Stimulated activated CD8-positive, alpha-beta memory T cell treated with anti-CD3 and anti-CD28 coated beads, Interleukin-2, amount 100 ng/mL, for 1 hour (primary cell): ENCODE measurements at regions not wholly inside any gene's neighbourhood (a gene's known extent, or its start where the extent isn't known, plus 50 kb on each side); places are given as distances from the start of the nearest gene placed in this dataset.
A peak's percentile ranks its signal among the peaks of the same experiment; 100 is the strongest.

Source experiments
- DNase-seq, 2 donors: peaks; one replicate each; pipeline ENCODE4 v3.0.0-alpha.2; 2020; ENCODE audit warnings: low read depth in 2 of 2

DNA sequence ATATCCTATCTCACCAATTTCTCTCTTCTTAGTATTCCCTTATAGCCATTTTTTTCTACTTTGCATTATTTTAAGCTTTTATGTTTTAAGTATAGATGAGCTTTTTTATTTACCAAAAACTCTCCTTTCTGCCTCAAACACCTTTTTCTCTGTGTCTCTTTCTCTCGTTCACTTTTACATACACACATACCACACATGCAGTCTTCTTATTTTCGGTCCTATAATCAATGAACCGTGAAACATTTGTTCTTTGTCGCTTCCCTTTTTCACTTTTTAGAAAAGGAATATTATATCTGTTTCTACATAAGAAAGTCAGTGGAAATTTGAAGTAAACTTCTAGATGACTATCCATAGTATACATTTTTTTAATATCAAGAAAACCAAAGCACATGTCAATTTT, 183.2 kb downstream of the MRPL39 start:
- no peak for DNase-seq

DNA sequence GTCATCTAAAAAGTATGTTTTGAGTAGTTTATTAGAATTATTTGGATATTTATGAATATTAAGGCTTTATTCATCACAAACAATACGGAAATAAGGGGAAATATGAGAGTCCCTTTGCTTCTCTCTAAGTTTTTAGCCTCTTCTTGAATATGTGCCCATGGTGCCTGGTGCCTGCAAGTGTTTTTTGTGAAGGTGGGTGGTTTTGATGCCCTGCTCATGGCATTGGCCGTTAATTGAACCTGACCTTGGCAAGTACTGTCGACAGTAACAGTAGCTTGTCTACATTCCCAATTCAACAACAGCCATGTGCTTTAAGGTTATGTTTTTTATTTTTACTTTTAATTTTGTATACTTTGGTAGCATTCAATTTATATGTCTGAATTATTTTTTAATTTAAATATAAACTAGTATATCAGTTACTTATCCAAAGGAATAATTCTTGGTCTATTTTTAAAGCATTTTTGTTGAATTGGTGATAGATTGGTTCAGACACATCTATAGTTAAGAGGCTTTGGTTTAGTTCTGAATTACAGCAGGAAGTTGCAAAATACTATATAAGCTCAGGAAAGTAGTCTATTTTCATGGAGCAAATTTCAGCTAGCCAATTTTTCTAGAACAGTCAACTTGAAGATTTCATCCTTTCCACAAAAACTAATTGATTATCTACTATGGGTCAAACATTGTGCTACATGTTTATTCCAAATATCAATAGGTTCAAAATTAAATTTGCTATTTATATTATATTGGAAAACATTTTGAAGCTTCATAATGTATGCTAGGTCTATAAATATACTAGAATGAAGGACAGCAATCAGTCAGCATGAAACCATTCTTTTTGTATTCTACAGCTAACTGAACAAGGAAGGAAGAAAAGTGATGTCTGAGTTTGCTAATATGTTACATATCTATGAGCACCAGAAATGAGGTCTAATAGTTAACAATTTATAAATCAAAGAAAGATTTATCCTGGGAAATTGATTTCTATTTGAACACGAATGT, 184.4 kb downstream of the MRPL39 start:
- DNase-seq: no peak

DNA sequence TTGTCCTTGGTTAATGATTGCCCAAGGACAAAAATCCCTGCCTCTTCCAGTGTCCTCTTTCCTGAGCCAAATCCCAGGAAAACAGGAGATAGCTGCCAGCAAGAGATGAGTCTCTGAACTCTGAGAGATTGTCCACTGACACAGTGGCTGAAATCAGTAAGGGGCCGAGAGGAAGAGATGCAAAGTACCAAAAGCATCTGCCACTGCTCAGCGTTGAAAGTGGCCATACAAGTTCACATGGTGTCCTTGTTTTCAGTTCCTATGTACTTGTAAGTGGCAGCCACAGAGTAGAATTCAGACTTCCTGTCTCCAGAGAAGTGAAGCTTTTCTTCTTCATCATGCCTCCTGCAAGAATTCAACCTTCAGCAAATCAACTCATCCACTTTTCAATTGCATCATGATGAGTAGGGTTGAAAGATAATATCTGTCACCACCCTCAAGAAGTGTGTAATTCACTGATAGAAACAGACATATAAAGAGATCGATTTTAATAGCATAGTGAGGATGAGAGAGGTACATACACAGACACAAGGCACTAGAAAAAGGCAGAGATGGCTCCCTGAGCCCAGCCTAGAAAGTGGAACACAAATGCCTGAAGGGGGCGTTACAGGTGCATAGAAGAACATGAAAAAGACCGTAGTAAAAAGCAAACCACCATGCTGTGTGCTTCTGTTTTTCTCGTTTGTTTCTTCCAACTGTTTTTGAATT, 185.8 kb downstream of the MRPL39 start:
- peak in 1 of 2 donors; percentile 11 for DNase-seq

DNA sequence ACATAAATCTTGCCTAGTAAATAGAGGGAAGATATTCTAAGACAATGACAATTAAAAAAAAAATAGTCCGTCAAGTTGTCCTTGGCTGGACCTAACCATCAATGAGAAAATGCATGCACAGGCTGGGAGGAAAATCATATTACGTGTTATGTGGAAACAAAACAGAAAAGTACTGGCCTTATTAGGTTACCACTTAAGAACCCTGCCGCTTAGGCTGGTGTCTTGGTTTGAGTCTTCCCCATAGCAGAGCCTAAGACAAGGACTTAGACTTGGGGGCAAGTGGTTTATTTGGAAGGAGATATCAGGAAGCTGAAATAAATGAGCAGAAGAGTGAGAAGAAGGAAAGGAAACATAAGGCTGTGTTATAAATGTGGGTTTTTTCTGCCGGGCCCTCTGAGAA, 186.4 kb downstream of the MRPL39 start:
- DNase-seq: no peak

DNA sequence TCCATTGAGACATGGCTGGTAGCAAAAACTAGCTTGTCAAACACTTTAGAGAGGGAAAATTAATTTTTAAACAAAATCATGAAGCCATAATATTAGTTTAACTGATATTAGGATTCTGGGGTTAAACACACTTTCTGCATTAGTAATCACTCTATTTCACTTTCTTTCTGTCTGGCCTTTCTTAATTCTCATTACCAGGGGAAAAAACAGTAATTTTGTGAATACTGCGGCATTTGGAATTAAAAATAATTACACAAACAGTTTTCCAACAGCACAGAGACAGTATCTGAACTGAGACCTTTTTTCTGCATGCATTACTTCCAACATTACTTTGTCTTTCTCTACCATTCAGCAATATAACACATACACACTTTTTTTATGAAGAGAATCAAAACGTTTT, 190.6 kb downstream of the MRPL39 start:
- no peak for DNase-seq

DNA sequence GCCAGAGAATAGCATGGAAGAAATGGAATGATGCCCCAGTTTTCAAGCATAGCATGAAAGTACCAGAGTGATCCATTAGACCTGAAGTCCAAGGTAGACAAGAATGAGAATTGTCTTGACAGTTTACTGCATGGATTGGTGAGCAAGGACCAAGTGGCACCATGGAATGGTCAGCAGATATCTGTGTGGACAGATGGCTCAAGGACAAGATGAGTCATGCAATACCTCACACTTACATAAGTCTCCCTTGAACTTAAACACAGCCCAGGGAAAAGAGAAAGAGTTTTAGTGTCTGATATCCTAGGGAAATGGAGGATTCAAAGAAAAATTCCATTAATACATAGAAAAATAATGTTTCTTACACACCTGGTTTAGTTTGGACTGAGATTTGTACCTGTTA, 195.2 kb downstream of the MRPL39 start:
- DNase-seq: no peak

DNA sequence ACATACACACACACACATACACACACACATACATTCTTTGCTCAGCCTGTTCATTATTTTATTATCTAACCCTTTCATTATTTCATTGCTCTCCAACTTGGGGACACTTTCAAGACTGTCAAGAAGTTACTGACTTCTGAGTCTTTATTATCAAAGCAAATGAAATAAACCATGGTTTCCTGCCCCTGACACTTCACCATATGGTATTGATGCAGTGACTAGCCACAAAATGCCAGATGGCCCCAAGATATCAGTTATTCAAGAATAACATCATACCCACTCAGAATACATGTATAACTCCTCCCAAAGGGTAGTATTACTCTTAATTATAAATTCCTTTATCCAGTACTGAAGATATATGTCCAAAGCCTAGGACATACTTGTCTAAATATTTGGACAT, 197.3 kb downstream of the MRPL39 start:
- no peak for DNase-seq

GRCh38 chr21:25408666-25409065, 198.6 kb downstream of the MRPL39 start:
- no peak for DNase-seq

DNA sequence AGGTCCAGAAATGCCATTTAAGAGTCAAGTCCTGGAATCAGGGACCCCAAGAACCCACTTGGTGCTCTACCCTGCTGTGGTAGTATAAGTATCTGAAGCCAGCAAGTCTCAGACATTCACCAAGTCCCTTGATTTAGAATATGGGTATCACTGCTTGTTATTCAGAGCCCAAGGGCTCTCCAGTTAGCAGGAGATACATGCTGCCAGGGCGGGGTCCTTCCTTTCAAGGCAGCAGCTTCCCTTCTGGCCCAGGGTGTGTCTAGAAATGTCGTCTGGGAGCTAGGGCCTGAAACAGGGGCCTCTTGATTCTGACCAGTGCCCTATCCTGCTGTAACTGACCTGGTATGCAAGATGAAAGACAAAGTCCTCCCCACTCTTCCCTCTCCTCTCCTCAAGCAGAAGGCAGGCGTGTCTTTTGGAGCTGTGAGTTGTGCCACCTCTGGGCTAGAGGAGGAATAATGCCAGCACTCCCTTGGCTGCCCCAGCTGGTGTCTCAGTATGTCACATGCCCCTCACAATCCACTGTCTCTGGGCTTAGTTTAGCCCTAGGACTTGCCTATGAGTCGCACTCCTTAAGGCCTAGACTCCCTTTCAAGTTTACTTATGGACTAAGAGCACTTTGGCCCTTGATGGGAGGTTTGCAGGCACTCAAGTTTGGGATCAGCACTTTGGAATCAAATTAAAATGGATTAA, 200.2 kb downstream of the MRPL39 start:
- DNase-seq: no peak

DNA sequence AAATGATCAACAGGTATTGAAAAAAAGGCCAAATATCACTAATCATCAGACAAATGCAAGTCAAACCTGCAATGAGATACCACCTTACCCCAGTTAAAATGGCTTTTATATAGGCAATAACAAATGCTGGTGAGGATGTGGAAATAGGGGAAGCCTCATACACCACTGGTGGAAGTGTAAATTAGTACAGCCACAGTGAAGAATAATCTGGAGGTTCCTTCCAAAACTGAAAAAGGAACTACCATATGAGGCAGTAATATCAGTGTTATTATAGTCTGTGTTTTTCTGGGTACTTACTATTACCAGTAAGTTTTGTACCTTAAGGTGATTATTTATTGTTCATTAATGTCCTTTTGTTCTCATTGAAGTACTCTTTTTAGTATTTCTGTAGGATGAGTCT, 201.3 kb downstream of the MRPL39 start:
- DNase-seq: no peak

- DNase-seq: no peak
Observed at GRCh38 chr21:25402134-25402961, 204.9 kb downstream of the MRPL39 start.

GRCh38 chr21:25400427-25400826, 206.9 kb downstream of the MRPL39 start:
- no peak for DNase-seq

DNA sequence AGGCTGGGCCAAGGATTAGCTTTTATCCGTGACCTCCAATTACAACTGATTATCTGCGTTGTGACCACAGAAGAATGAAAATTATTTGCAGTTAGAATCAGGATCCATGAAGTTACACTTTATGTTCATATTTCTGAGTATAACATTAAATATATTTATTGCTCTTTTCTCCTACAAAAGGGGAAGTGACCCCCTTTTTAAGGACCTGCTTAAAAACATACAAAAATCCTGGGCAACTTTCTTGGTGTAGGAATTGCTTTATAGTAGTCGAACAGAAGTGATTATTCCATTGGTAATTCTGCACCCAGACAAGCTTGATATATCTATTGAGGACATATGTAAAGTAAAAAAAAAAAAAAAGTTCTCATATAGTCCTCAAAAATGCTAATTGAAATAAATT, 208.7 kb downstream of the MRPL39 start:
- no peak for DNase-seq

DNA sequence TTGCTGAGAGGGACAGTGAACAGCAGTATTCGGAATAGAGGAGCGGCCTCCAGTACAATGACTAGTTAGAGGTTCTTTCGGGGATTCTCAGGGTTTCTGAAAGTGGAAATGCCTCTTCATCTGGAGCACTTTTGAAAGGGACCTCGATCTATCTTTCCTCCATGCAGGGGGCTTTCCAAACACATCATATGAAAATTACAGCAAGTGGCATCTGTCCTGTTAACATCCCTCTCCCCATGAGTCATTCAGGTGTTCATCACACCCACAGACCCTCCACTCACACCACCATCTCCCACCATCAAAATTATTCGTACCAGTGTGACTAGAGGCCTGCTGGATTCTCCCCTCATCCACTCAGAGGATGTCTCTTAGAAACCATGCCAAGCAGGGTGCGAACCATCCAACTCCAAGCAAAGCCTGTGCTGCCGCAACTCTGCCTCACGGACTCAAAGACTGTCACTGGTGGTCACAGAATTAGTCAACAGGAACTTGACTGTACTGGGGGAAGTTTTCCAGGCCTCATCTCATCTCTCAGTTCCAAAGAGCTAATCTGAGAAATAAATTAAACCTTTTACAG, 211.1 kb downstream of the MRPL39 start:
- DNase-seq: no peak

GRCh38 chr21:25391777-25392176, 215.5 kb downstream of the MRPL39 start:
- DNase-seq: no peak

- DNase-seq: no peak
Observed at GRCh38 chr21:25390701-25391100, 216.6 kb downstream of the MRPL39 start.

DNA sequence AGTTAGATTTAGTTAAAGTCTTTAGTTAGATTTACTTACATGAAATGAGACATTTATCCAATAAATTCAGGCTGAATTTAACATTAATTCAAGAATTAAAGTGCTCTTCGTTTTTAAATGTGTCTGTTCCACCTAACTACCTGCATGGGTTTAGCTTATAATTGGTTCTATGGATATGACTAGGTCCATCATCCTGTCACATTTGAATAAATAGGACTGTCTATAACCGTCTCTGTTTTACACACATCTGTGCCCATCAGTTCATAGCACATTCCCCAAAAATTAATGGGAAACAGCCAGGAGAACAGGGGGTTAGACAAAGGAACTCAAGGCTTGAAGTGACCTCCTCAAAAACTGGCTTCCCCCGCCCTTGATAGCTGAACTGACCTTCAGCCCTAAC, 219.6 kb downstream of the MRPL39 start:
- no peak for DNase-seq

DNA sequence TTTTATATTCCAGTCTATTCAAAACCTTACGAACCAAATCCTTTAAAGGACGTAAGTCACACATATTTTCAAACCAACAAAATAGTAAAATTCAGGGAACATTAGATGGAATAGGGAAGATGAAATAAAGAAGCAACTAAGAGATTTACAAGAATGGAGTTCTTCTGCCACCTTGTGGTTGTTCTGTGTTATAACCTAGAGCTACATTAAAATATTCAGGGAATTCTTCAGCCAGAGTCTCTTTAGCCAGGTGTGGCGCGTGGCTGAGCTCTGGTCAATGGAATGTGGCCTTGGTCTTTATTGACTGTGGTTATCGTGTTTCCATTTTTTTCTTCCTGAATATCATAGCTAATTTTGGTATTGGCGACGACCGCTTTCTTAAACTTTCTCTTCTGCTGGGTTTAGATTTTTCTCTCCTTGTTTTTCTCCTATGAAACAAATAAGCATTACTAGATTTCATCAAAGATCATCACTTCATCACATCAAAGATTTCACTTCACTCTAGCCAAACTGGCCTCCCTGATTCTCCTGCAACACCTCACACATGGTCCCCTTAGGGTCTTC, 221.3 kb downstream of the MRPL39 start:
- DNase-seq: no peak

GRCh38 chr21:25385341-25385740, 221.9 kb downstream of the MRPL39 start:
- no peak for DNase-seq

GRCh38 chr21:25384782-25385181, 222.5 kb downstream of the MRPL39 start:
- no peak for DNase-seq

DNA sequence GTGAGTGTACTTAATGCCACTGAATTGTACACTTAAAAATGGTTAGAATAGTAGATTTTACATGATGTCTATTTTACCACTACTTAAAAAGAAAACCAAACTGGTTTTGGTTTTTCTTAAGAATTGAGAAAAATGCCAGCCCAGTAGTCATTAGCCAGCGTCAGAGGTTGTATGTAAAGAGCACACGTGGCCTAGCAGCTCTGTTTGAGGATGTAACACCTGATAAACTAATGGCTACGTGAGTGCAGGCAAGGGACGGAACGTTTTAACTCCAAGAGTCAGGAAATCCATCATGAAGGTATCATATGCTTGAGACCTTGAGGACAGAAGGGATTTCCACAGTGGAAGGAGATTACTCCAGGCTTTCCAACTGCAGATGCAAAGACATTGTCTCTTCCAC, 223.7 kb downstream of the MRPL39 start:
- DNase-seq: no peak
